ENCODE measurements at regions not wholly inside any gene's neighbourhood (a gene's known extent, or its start where the extent isn't known, plus 50 kb on each side); places are given as distances from the start of the nearest gene placed in this dataset.

- Histone ChIP-seq H3K4me1 (ENCODE audit: control insufficient read depth, insufficient read depth, low read length) (no peaks in the 10 kb centered on the region), H3K4me2 (ENCODE audit: low read depth, low read length) (no peak overlapping the region), H4K5ac (ENCODE audit: low read depth, low read length) (no peak overlapping the region), H3K4me3 (ENCODE audit: insufficient read depth, low read depth, low read length) (no peak overlapping the region), H4K91ac (ENCODE audit: insufficient read depth, low read depth, low read length) (no peak overlapping the region), H2AK5ac (ENCODE audit: low read depth, low read length) (no peak overlapping the region), H4K20me1 (ENCODE audit: insufficient read depth, low read length) (no peaks in the 10 kb centered on the region), H3K14ac (replicated peaks; ENCODE audit: low read depth, low read length) (no peak overlapping the region), H3K36me3 (ENCODE audit: control insufficient read depth, insufficient read depth, low read length) (no peaks in the 10 kb centered on the region), H2BK120ac (ENCODE audit: low read depth, low read length) (no peak overlapping the region), H3K4ac (ENCODE audit: low read depth, low read length) (no peak overlapping the region), H2BK15ac (ENCODE audit: low read depth, low read length) (no peak overlapping the region), H3K79me1 (ENCODE audit: low read depth in 1 of 2, low read length in 2 of 2) (no peaks in the 10 kb centered on the region), H3K9me1 (ENCODE audit: insufficient read depth, low read length) (no peaks in the 10 kb centered on the region), H4K8ac (ENCODE audit: low read depth in 2 of 2, low read length in 2 of 2) (no peak overlapping the region), H2AK9ac (replicated peaks; ENCODE audit: low read depth, low read length, poor library complexity) (no peak overlapping the region), H3K23ac (ENCODE audit: low read depth, low read length) (no peak overlapping the region), H2AFZ (replicated peaks; ENCODE audit: low read length, poor library complexity) (no peak overlapping the region), H2BK5ac (ENCODE audit: low read depth, low read length, poor library complexity, severe bottlenecking) (no peak overlapping the region), H3K18ac (ENCODE audit: low read depth, low read length) (no peak overlapping the region), H3K9ac (ENCODE audit: low read depth, low read length) (no peak overlapping the region), H3K9me3 (ENCODE audit: control insufficient read depth, insufficient read depth, low read length) (peaks cover 4% of the 10 kb centered on the region), H3K56ac (ENCODE audit: extremely low read depth, insufficient read depth, low read length) (no peak overlapping the region), H3K27me3 (ENCODE audit: control insufficient read depth, insufficient read depth, low read length) (no peaks in the 10 kb centered on the region), H2BK20ac (ENCODE audit: low read depth, low read length) (no peak overlapping the region), H3K27ac (ENCODE audit: insufficient read depth, low read length) (no peak overlapping the region)
- whole genome bisulfite sequencing, 2 experiments (ENCODE audit: extremely low coverage in 2 of 2, insufficient read length in 1 of 2) = no CpG with 5 or more reads among the region's 2 CpGs
- ATAC-seq (ENCODE audit: low read depth) (no peak), DNase-seq (no peak)
- TF ChIP-seq RAD21 (IDR thresholded peaks at IDR 0.05; ENCODE audit: low read length) = no peak
- no peak for TF ChIP-seq CEBPB (IDR thresholded peaks at IDR 0.05; ENCODE audit: low read depth, low read length)
- no peak for TF ChIP-seq USF2 (IDR thresholded peaks at IDR 0.05; ENCODE audit: low read depth, low read length)
- TF ChIP-seq POLR2A (IDR thresholded peaks at IDR 0.05; ENCODE audit: low read depth, low read length) = no peak
- TF ChIP-seq RCOR1 (IDR thresholded peaks at IDR 0.05; ENCODE audit: insufficient replicate concordance, low read length) = no peak
- TF ChIP-seq MAFK (IDR thresholded peaks at IDR 0.05; ENCODE audit: low read depth, low read length) = no peak
- no peak for TF ChIP-seq NFE2L2 (IDR thresholded peaks at IDR 0.05; ENCODE audit: low read depth, low read length)
- no peak for TF ChIP-seq RFX5 (IDR thresholded peaks at IDR 0.05; ENCODE audit: low read depth, low read length)
- no peak for TF ChIP-seq ELK1 (IDR thresholded peaks at IDR 0.05; ENCODE audit: borderline replicate concordance, low read depth, low read length)
- no peak for TF ChIP-seq SMC3 (IDR thresholded peaks at IDR 0.05; ENCODE audit: low read depth, low read length)
- TF ChIP-seq FOS (IDR thresholded peaks at IDR 0.05; ENCODE audit: low read depth, low read length) = no peak
- no peak for TF ChIP-seq MAZ (IDR thresholded peaks at IDR 0.05; ENCODE audit: borderline replicate concordance, low read depth, low read length)
- no peak for TF ChIP-seq CTCF (conservative IDR thresholded peaks at IDR 0.05; ENCODE audit: low read depth, low read length)
- no peak for TF ChIP-seq BHLHE40 (IDR thresholded peaks at IDR 0.05; ENCODE audit: low read depth, low read length)
- TF ChIP-seq MXI1 (IDR thresholded peaks at IDR 0.05; ENCODE audit: borderline replicate concordance, low read depth, low read length) = no peak
- no peak for TF ChIP-seq CHD1 (IDR thresholded peaks at IDR 0.05; ENCODE audit: low read depth, low read length)
- ChIA-PET CTCF (interaction anchor here (0.8 kb wide), 1 partner anchor 12 kb away, joined by 3 read pairs; no protein-coding TSS in a partner anchor), POLR2A (ENCODE audit: unreplicated experiment) (no interaction called here)
- dilution Hi-C loops (cut with HindIII; ENCODE audit: low sequenced_read_pairs, unreplicated experiment) = no loop called here
- in situ Hi-C loops (cut with MboI; ENCODE audit: low sequenced_read_pairs) = no loop called here
- BruUV-seq (replicated peaks) = no TSS peak
- intact Hi-C loops (cut with micrococcal nuclease) = no loop called here
Measured at GRCh38 chr1:102047724-102048123, 51.0 kb upstream of the OLFM3 start.
